ENCODE measurements at regions not wholly inside any gene's neighbourhood (a gene's known extent, or its start where the extent isn't known, plus 50 kb on each side); places are given as distances from the start of the nearest gene placed in this dataset.

GRCh38 chr7:80333040-80333439 lies 178.8 kb downstream of the GNAT3 start:
- TF ChIP-seq POLR2A (IDR thresholded peaks at IDR 0.05; ENCODE audit: low read length) (no peak), GATA1 (IDR thresholded peaks at IDR 0.05; ENCODE audit: low read depth, low read length) (no peak)

Data from erythroblast (primary cell).